Endothelial cell (in vitro differentiated cells): ENCODE measurements at regions not wholly inside any gene's neighbourhood (a gene's known extent, or its start where the extent isn't known, plus 50 kb on each side); places are given as distances from the start of the nearest gene placed in this dataset.

Source experiments
- DNase-seq: peaks from one replicate; pipeline ENCODE4 v3.0.0; 2021; ENCODE audit warnings: low spot score
- H3K27ac Mint-ChIP-seq: one replicate; pipeline ENCODE4 v1.8.0; 2021; ENCODE audit warnings: mixed read lengths, inconsistent platforms; ENCODE audit not compliant: unreplicated experiment
- H3K27me3 Mint-ChIP-seq: one replicate; pipeline ENCODE4 v1.8.0; 2021; ENCODE audit warnings: mild to moderate bottlenecking, moderate library complexity, mixed read lengths, inconsistent platforms; ENCODE audit not compliant: unreplicated experiment
- H3K36me3 Mint-ChIP-seq: one replicate; pipeline ENCODE4 v1.8.0; 2021; ENCODE audit warnings: mild to moderate bottlenecking, low read depth, mixed read lengths, inconsistent platforms; ENCODE audit not compliant: unreplicated experiment
- H3K4me1 Mint-ChIP-seq: one replicate; pipeline ENCODE4 v1.8.0; 2021; ENCODE audit warnings: mild to moderate bottlenecking, mixed read lengths, inconsistent platforms; ENCODE audit not compliant: unreplicated experiment
- H3K4me3 Mint-ChIP-seq: one replicate; pipeline ENCODE4 v1.8.0; 2021; ENCODE audit warnings: mild to moderate bottlenecking, mixed read lengths, inconsistent platforms; ENCODE audit not compliant: unreplicated experiment
- H3K9me3 Mint-ChIP-seq: one replicate; pipeline ENCODE4 v1.8.0; 2021; ENCODE audit warnings: mixed read lengths, inconsistent platforms; ENCODE audit not compliant: unreplicated experiment
- TF ChIP-seq, protein P1 (sequence below): fragments of 200-600 bp; sonication (generic); IDR thresholded peaks from one replicate; pipeline ENCODE4 v1.5.0; 2021; ENCODE audit warnings: antibody characterized with exemption; ENCODE audit not compliant: unreplicated experiment

DNA sequence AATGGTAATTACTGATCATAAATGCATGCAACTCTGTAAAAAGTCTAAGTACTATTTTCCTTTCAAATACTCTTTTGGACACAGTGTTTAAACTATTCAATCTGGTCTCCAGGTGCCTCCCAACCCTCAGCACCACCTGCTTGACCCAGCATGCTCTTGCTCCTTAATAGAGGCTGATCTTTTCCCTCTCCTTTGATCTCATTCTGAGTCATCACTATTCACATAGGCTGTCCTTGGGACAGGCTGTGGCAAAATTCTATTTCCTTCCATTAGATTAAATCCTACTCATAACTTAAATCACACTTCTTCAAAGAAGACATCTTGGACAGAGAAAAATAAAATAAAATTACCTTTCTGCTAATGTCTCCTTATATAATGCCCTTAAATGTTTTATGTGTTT is 199.4 kb upstream of the ST8SIA4 start:
- TF ChIP-seq, protein P1, sequence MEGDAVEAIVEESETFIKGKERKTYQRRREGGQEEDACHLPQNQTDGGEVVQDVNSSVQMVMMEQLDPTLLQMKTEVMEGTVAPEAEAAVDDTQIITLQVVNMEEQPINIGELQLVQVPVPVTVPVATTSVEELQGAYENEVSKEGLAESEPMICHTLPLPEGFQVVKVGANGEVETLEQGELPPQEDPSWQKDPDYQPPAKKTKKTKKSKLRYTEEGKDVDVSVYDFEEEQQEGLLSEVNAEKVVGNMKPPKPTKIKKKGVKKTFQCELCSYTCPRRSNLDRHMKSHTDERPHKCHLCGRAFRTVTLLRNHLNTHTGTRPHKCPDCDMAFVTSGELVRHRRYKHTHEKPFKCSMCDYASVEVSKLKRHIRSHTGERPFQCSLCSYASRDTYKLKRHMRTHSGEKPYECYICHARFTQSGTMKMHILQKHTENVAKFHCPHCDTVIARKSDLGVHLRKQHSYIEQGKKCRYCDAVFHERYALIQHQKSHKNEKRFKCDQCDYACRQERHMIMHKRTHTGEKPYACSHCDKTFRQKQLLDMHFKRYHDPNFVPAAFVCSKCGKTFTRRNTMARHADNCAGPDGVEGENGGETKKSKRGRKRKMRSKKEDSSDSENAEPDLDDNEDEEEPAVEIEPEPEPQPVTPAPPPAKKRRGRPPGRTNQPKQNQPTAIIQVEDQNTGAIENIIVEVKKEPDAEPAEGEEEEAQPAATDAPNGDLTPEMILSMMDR = no peak
- Mint-ChIP-seq H3K9me3 (no peaks in the 10 kb centered on the region), H3K4me1 (no peaks in the 10 kb centered on the region), H3K27ac (no peak overlapping the region), H3K36me3 (no peaks in the 10 kb centered on the region), H3K4me3 (no peak overlapping the region), H3K27me3 (no peaks in the 10 kb centered on the region)
- DNase-seq = no peak

DNA sequence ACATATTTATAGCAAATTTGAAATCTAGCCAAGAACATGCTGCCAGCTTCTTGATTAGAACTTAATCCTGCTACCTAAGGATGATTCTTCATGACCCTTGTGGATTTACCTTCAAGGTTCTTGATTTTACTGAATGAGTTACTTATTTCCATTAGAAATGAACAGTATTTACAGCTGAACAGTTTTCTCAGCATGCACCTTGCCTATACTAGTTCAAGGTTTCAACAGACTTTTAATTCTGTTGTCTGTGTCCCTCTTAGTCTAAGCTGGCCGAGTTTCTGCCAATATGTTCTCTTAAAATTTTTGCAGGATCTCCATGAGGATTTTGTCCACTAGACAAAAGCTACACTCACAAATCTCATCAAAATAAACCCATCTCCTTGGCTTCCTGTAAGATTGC is 188.8 kb upstream of the ST8SIA4 start:
- Mint-ChIP-seq H3K27ac (no peak overlapping the region), H3K36me3 (no peaks in the 10 kb centered on the region), H3K4me1 (no peaks in the 10 kb centered on the region), H3K9me3 (no peaks in the 10 kb centered on the region), H3K4me3 (no peak overlapping the region), H3K27me3 (no peaks in the 10 kb centered on the region)
- DNase-seq = no peak
- TF ChIP-seq, protein P1 = no peak

DNA sequence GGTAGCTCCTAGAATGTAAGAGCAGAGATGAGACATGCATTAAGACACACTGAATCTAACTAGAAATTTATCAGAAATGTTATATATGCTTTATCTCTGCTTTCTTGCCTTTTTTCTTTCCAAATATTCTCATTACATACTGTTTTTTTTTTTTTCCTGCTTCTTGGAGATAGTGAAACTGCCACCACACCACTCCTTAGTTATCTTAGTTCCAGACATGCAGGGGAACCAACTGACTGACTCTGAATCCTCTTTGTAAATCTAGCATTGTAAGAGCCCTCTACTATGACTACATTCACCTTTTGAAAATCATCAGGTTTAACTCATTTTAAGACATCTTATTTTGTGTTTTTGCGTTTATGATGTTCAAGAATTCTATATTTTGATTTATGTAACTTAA is 181.3 kb upstream of the ST8SIA4 start:
- Mint-ChIP-seq H3K4me1 (peaks cover 4% of the 10 kb centered on the region), H3K9me3 (no peaks in the 10 kb centered on the region), H3K4me3 (no peak overlapping the region), H3K27ac (no peak overlapping the region), H3K27me3 (peaks cover 1% of the 10 kb centered on the region), H3K36me3 (no peaks in the 10 kb centered on the region)
- TF ChIP-seq, protein P1 = no peak
- DNase-seq = no peak

DNA sequence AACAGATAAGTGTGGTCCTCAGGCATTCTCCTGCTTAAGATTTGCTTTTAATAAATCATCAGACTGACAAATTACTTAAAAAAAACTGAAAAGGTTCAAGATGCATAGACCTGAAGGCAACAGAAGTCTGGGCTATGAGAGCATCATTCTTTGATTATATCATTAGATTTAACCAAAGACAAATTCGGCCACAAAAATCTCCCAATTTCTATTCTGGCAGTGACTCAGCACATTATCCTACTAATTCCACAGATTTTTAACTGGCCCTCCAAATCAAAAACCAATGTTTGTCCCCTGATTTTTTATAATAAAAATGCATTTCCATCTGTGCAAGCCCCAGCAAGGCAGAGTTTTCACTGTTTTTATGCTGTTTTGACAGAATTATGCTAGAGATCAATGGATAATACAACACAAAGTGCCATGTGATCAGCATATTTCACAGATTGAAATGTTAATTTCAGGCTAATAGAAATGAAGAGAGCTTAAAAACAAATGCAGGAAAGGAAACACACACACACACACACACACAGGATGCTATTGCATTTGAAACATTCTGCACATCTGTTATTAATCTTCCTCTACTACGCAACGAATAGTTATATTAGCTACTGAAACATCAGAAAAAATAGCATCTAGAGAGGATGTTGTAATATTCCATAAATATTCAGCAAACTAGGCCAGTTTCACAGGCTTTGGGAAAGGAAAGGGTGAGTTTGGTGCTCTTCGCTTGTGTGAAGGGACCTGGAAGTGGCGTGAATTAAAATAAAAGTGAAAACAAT is 177.6 kb upstream of the ST8SIA4 start:
- no peak overlapping the region for H3K4me3 Mint-ChIP-seq
- DNase-seq = no peak
- H3K27ac Mint-ChIP-seq = no peak overlapping the region
- H3K9me3 Mint-ChIP-seq = no peaks in the 10 kb centered on the region
- peaks cover 1% of the 10 kb centered on the region for H3K27me3 Mint-ChIP-seq
- H3K4me1 Mint-ChIP-seq = peaks cover 4% of the 10 kb centered on the region
- TF ChIP-seq, protein P1 = no peak
- H3K36me3 Mint-ChIP-seq = no peaks in the 10 kb centered on the region

DNA sequence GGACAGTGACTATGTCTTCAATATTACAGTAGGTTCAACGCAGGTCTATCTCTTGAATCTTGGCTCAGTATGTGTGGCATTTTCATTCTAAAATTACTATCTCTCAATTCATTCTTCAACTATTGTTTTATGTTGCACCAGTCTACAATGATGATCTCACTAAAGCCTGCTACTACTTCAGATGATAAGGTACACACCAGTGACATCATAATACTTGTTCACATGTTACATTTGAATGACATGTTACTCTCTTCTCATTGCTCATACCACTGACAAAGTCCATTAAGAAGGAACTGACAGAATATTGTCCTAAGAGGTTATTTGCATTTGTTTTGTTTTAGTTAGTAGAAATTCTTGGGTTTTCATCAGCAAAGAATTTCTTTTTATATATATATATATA is 165.2 kb upstream of the ST8SIA4 start:
- TF ChIP-seq, protein P1 = no peak
- no peaks in the 10 kb centered on the region for H3K9me3 Mint-ChIP-seq
- no peaks in the 10 kb centered on the region for H3K4me1 Mint-ChIP-seq
- H3K27me3 Mint-ChIP-seq = no peaks in the 10 kb centered on the region
- H3K27ac Mint-ChIP-seq = no peak overlapping the region
- H3K36me3 Mint-ChIP-seq = no peaks in the 10 kb centered on the region
- no peak overlapping the region for H3K4me3 Mint-ChIP-seq
- no peak for DNase-seq
